Daoy (cell line): ENCODE measurements at regions not wholly inside any gene's neighbourhood (a gene's known extent, or its start where the extent isn't known, plus 50 kb on each side); places are given as distances from the start of the nearest gene placed in this dataset.
A peak's percentile ranks its signal among the peaks of the same experiment; 100 is the strongest.
"Not testable (repeated sequence)": the region's sequence is repeated elsewhere in the genome, so short reads cannot be mapped to it uniquely, and the experiment has no call there.

Source experiments
- DNase-seq: peaks from one replicate; pipeline ENCODE4 v3.0.0-alpha.2; 2015; ENCODE audit warnings: low read depth

DNA sequence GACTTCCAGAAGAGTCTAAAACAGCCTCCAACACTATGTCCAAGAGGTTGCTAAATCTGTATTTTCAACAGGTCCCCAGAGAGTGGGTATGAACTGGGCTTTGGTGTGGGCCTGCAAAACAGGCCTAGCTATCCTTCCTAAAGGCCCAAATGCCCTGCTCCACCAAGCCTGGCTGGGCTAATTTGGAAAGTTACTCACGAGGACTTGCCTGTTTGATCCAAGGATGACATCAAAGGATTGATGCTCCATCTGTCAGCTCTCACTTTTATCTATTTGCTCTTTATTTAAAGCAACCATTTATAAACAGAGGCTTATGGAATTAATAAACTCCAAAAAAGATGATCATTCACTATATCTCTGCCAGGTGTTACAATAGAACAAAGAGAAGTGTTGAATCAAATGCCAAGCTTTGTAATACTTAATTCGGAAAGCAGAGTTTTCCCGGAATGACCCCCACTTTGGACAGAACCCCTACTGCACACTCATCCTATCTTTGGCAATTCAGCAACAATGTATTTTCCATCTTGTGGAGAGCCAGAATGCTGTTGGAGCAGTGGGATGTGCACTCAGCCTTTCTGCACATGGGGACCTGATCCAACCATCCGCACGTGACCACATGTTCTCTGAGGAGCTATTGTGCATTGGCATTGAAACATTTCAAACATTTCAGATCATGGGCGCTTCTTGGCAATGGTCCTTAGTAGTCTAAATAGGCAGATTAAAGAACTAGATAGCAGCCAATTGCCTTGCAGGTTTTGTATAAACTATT, 163.3 kb upstream of the THBS1 start:
- DNase-seq: no peak

DNA sequence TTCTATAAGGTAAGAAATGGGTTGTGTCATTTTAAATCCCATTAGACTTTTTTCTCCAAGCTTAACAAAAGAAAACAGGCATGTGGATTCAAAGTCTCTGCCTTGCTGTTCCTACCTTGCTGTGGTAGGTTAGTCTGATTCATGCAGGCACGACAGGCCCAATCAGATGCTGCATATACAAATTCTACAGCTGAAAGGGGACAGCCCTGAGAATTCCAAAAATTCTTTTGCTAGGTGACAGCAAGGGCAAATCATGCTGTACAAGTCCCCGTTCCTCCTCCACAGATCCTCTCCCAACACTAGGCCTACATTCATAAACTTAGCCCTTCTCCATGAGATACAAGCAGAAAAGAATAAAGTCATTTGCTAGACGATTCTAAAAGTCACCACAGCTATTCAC, 161.2 kb upstream of the THBS1 start:
- no peak for DNase-seq

DNA sequence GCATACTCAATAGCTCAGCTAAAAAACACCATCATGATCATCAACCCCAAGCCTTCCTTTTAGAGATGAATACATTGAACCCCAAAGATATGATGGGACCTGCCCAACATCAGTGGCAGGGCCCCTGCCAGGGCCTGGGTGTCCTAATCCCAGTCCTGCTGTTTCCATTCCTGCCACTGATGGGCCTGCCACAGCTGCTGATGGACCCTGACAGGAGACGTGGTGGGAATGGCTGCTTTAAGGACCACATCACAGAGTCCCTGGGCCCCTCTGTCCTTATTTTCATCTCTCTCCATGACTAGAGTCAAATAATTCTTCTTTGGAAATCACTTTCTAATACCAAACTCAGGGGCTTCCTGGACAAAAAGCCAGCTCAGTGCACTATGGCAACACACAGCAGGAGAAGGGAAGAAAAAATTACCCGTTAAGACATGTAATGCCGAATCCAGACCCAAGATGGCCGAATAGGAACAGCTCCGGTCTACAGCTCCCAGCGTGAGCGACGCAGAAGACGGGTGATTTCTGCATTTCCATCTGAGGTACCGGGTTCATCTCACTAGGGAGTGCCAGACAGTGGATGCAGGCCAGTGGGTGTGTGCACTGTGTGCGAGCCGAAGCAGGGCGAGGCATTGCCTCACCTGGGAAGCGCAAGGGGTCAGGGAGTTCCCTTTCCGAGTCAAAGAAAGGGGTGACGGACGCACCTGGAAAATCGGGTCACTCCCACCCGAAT, 160.6 kb upstream of the THBS1 start:
- not testable (repeated sequence) for DNase-seq

DNA sequence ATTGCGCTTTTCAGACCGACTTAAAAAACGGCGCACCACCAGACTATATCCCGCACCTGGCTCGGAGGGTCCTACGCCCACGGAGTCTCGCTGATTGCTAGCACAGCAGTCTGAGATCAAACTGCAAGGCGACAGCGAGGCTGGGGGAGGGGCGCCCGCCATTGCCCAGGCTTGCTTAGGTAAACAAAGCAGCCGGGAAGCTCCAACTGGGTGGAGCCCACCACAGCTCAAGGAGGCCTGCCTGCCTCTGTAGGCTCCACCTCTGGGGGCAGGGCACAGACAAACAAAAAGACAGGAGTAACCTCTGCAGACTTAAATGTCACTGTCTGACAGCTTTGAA, 160.1 kb upstream of the THBS1 start:
- DNase-seq: not testable (repeated sequence)

DNA sequence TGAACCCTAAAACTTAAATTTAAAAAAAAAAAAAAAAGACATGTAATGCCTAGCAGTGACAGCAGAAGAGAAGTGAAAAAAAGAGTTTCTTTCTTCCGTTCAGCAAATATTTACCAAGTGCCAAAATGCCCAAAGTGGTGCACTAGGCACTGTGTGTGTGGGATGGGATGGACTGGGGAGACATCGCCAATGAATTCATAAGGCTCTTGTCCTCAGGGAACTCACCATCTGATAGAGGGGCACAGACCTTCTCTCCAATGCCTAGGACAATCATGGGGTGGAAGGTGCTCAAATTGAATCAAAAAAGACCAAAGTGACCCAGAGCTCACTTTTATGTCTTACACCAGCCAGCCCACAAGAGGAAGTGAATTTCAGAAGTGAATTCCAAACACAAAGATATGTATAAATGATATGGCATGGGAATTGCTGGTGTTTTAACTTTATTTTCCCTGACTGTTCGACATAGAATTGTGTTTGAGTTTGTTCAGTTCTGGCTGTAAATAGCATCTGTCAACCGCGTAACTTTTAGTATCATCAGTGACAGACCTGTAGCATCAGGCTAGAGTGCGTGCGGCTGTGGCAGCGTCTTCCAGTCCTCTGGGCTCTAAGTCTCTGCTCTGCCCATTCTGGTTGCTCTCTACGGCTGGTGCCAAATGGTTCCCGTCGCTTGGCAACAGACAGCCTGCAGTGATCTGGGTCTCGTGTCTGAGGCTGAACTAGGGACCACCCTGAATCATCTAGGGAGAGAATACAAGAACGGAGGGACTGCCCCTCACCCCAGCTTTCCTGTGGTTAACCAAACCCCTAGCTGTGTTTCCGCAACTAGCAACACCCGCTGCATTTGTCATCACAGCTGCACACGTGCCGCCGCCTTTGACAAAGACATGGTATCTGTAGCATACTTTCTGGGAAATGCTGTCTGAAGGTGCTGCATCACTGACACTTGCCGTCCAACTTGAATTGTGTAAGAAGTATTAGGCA, 154.0 kb upstream of the THBS1 start:
- DNase-seq: peak; percentile 95

DNA sequence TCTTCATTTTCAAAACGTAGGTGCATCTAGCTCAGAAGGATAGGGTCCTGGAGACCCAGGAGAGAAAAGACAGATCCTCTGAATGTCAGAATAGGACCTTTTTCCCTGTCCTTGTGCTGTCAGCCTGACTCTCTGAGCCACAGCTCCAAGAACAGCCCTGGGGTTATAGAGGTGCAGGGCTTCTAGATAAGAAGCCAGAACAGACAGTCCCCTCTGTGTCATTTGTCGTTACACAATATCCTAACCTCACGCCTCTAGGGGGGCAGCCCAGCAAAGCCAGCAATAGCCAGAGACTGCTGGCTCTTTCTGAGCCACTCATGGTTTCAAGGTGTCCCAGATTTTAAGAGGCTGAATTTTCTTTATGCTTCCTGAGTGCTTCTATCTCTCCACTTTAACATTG, 153.2 kb upstream of the THBS1 start:
- no peak for DNase-seq

DNA sequence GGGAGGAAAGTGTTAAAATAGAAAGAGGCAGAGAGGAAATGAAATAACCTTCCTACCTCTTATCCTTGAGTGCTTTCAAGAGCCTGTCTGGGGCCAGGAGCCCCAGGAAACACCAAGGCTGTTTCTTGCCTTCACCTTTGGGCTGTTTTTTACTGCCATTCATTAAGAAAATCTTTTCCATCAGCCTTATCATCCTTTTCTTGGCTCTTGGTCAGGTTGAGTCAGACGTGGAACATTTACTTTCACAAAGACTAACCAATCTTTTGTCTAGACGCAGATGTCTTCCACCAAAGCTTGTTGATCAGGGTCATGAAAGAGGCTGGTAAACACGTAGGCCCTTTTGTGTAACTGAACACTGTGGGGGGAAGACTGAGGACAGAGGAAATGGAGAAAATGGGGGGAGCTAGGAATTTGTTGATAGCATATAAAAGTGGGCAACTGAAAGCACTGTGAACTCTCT, 151.0 kb upstream of the THBS1 start:
- DNase-seq: peak; percentile 90

DNA sequence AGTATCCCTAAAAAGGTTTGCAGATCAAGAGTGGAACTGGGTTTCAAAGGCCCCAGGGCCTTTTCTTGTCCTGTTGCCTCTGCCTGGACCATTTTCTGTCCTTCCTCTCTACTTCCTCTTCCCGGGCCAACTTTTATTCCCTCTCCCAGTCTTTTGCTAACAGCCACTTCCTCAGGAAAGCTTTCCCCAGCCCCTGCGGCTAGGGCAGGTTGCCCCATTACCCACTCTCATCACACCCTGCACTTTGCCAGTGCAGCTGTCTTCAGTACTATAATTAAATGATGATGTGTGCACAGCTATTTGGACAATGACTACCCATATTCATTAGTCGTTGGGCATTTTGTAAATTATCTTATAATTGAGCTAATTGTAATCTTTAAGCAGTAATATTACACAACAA, 150.5 kb upstream of the THBS1 start:
- DNase-seq: peak; percentile 46

DNA sequence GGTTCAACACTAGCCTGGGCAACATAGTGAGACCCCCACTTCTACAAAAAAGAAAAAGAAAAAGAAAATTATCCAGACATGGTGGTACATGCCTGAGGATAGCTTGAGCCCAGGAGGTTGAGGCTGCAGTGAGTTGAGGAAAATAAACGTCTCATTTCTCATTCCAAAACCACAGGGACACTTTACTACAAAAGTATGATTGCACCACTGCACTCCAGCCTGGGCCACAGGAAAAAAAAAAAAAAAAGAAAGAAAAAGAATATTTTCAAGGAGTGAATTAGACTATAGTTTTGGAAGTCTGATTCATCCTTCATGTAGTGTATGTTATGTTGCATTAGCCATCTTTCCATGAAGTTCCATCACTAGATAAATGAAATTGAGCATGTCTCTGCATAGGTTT, 149.5 kb upstream of the THBS1 start:
- DNase-seq: no peak

DNA sequence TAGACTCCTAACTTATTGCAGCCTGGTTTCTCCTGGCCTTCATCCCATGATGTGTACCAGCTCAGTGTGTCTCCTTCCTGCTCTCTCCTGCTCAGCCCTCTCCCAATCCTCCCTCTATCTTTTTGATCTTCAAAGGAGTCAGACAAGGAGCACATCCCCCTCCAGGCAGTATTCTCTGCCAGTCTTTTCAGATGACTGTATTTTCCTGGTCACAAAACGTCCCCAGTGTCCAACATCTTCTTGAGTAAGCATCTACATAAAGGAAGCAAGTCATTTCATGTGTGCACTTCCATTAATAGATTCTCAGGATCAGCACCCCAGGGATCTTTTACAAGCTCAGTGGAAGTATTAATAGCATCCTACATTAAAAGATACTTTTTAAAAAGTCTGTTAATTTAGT, 148.9 kb upstream of the THBS1 start:
- DNase-seq: no peak

DNA sequence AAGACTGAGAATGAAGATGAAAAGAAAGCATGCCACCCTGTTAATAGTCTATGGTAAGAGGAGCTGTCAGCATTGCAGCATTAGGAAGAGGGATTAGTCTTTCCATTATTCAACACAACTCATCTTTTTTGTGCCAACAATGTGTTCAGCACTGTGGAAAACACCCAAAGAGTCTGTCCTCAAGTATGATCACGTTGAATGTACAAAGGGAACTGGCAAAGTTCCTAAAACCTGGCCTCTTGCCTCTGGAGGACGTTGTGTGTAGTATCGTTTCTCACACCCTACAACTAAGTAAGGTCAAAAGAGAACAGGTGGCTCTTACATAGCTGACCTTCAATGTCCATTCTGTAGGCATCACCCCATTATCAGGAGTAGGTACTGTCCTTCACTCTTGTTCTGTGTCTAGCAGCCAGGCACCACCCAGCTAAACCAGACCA, 147.9 kb upstream of the THBS1 start:
- no peak for DNase-seq

DNA sequence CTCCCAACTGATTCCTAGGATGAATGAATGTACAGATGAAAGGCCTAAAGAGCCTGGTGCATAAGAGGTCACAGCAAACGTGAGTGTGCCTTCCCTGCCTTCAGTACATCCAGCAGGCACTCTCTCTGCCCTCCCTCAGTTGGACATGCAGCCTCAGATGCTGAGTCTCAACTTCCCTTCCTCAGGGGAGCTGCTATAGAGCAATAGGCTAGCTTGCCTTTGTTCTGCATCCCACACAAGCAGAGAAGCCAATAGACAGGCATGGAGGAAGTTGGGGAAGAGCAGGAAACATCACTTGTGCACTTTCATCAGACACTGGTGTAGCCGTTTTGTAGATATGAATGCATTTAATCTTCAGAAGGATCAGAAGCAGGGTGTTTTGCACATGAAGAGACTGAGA, 147.5 kb upstream of the THBS1 start:
- no peak for DNase-seq

DNA sequence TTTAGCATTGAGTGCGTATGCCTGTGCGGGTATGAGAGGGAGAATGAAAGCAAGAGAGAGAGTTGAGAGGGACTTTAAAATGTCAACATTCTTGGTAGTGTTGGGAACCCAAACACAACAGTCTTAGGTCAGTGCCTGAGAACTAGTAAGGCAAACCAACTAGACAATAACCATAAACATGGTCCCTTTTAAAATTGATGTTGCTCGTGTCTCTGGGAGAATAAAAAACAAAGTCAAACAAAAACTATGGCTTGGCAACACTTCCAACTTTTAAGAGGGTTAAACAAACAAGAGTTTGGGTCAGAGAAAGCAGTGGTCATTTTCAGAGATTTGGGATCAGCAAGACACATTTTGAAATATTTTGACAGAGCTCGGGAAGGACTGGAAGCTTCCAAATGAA, 146.7 kb upstream of the THBS1 start:
- DNase-seq: no peak

DNA sequence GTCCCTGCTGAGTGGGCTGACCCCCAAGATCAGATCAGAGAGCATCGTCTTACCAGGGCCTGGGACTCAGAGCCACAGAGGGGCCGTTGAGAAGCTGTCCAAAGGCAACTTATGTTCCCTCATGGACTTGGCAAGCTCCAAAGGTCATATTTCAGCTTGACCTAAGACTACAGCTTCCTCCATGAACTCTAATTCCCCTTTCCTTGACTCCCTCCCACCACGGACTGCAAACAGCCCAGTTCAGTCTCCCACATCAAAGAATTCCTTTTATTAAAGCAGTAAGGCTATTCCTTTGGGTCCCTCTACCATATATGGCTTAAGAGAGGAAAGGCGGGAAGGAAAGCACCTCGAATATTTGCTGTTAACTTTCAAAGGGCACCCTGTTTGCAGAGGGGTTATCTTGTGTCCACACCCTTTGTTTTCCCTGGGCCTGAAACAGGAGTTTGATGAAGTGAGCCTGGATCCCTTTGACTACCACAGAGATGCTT, 146.1 kb upstream of the THBS1 start:
- no peak for DNase-seq

DNA sequence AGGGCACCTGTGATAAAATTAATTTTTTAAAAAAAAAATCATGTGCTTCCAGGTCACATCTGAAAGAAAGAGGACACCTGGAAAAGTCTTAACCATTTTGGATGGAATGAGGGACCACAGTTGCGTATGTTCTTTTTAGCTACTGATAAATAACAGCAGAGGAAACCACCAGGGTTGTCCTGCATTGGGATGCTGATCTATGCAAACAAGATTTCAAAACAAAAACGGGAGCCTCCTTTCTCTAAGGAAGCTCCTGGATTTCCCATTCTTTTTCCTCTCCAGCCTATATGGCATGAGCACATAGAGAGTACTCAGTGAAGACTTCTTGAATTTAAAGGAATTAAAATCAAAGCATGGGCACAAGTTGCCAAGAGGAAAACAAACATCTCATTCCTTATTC, 145.6 kb upstream of the THBS1 start:
- no peak for DNase-seq

DNA sequence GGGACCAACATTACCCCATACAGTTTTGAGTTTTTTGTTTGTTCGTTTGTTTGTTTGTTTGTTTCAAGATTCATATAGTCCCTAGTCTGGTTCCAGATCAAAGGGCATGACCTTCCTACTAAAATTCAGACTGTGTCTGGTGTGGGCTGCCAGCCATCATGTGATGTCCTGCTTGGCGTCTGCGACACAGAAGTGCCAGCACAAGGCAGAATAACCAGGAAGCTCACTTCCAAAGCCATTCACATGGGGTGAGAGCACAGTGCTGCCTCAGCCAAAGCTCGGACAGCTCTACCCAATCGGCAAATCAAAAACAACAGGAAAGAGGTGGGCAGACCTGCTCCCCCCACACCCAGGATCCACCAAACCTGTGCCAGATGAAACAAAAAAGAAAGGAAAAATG, 142.6 kb upstream of the THBS1 start:
- no peak for DNase-seq

DNA sequence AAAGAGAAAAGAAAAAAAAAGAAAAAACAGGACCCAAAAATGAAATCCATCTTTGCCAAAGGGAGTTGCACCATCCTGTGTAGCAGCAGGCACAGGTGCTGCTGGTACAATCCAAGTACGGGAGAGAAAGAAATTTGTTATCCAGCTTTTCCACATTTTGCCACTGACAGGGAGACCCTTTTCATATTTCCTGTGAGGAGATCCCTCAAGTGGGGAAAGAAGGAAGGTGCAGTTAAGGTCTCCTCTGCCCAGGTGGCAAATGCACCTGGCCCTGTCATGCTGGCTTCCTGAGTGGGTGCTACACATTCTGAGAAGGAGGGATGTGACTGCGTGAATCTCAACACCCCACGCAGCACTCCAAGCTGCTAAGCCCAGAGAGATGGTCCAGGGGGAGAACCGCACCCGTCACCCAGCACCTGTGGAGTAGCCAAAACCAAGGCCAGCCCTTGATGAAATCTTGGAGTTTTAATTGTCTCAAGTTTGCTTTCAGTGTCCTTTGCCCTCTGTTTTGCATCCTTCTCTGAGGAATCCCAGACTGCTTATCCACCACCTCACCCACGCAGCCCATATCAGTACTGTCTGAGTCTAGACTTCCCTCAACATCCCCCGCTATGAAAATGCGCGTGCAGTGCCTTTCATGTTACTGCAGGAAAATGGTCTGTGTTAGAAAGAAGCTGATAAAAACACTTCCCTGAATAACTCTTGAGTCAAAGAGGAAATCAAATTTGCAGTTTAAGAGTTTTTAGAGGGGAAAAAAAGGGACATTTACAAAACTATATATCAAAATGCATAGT, 141.9 kb upstream of the THBS1 start:
- DNase-seq: no peak

DNA sequence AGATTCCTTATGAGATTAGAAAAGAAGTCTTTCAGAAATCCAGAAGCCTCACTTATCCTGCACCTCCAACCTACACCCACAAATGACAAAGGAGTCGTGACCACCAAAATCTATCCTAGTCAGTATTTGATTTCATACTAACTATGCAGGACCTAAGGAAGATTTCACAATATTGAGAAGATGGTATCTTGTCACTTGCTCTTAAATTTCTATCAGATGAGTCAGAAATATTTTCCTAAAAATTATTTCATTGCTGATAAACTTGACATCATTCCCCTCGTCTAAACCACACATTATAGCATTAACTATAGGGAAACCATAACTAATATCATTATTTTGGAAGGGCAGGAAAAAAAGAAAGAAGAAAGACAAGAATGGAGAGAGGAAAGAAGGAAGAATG, 138.0 kb upstream of the THBS1 start:
- no peak for DNase-seq

DNA sequence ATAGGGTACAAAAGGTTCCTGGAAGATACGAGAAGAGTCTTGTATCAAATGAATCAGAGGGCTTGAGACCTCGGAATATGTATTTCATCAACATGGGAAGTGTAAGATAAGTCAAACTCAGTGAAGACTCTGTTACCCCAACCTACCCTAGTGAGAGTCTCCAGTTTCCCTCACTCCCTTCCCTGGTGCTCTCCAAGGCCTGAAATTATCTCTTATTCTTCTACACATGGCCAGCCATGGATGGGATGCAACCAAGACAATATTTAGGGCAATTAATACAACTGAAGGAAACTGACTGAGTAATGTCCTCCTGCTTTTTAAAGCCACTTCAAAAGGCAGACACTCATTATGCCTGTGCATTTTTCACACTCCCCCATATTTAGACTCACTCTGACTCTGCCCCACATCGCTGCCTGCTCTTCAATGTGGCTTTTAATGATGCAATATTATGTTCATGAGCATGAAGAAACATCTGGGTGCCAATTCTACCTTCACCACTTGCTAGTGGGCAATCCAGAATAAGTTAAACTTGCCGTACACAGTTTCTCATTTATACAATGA, 137.1 kb upstream of the THBS1 start:
- DNase-seq: no peak

DNA sequence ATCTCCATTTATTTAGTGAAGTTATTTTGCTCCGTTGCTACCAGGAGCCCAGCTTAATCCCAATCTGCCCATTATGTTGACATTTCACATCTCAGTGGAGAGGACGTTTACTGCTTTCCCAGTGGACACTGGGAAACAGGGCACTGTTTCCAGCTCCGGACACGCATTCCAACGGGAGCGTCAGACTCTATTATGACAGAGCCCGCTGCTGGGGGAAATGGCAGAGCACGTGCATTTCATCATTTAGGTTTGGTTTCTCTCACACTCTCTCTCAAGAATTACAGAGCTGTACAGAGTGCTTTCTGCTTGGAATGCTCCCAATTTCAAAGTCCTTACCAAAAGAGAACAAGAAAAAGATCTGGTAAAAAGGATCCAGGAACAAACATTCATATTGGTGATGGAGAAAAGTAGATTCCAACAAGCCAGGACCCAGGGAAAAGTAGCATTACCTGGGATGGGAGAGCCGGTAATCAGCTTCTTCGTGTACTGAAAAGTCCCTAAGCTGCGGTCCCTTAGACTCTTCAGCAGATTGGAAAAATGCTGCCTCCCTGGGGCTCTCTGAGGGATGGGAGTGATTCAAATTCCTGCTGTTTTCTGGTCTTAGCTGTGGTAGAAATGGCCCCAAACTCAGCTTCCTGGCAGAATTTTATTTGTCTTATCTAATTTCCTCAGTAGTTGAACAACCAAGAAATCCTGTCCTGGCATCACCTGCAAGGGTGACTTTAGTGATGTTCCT, 136.0 kb upstream of the THBS1 start:
- no peak for DNase-seq
